NCI-H1105 treated with DMSO at 0.1 percent for 48 hours (cell line): ENCODE measurements at regions not wholly inside any gene's neighbourhood (a gene's known extent, or its start where the extent isn't known, plus 50 kb on each side); places are given as distances from the start of the nearest gene placed in this dataset.
"Not testable (repeated sequence)": the region's sequence is repeated elsewhere in the genome, so short reads cannot be mapped to it uniquely, and the experiment has no call there.

Experiments
- DNase-seq: peaks from one replicate; lab custom pipeline; 2025; lab: John Stamatoyannopoulos, UW

GRCh38 chr22:49525801-49526535 is 301.7 kb downstream of the BRD1 start:
- DNase-seq: no peak

- no peak for DNase-seq
Measured at GRCh38 chr22:49525360-49525759, 302.3 kb downstream of the BRD1 start.

- DNase-seq: no peak
Measured at GRCh38 chr22:49524362-49524761, 303.3 kb downstream of the BRD1 start.

GRCh38 chr22:49523374-49524008 is 304.2 kb downstream of the BRD1 start:
- no peak for DNase-seq

- DNase-seq: no peak
Measured at GRCh38 chr22:49522582-49523373, 304.9 kb downstream of the BRD1 start.

- DNase-seq: no peak
Measured at GRCh38 chr22:49521787-49522224, 305.9 kb downstream of the BRD1 start.

GRCh38 chr22:49519117-49519737 is 308.4 kb downstream of the BRD1 start:
- no peak for DNase-seq

- DNase-seq: no peak
Measured at GRCh38 chr22:49518436-49518970, 309.2 kb downstream of the BRD1 start.

GRCh38 chr22:49517667-49518185 is 309.9 kb downstream of the BRD1 start:
- no peak for DNase-seq

- DNase-seq: no peak
Measured at GRCh38 chr22:49517211-49517610, 310.5 kb downstream of the BRD1 start.

- no peak for DNase-seq
Measured at GRCh38 chr22:49515475-49515874, 312.2 kb downstream of the BRD1 start.

- peak; percentile 59 for DNase-seq
Measured at GRCh38 chr22:49514641-49515040, 313.0 kb downstream of the BRD1 start.

GRCh38 chr22:49514211-49514610 is 313.5 kb downstream of the BRD1 start:
- no peak for DNase-seq

GRCh38 chr22:49513358-49513851 is 314.3 kb downstream of the BRD1 start:
- no peak for DNase-seq

GRCh38 chr22:49512487-49513165 is 315.0 kb downstream of the BRD1 start:
- DNase-seq: peak; percentile 69

GRCh38 chr22:49511393-49512189 is 316.1 kb downstream of the BRD1 start:
- DNase-seq: not testable (repeated sequence)

GRCh38 chr22:49510718-49511117 is 317.0 kb downstream of the BRD1 start:
- DNase-seq: no peak

GRCh38 chr22:49509016-49509415 is 318.7 kb downstream of the BRD1 start:
- DNase-seq: no peak

GRCh38 chr22:49508561-49508960 is 319.1 kb downstream of the BRD1 start:
- DNase-seq: no peak

GRCh38 chr22:49507607-49508292 is 319.9 kb downstream of the BRD1 start:
- no peak for DNase-seq
